GM19467 (cell line): ENCODE measurements at regions not wholly inside any gene's neighbourhood (a gene's known extent, or its start where the extent isn't known, plus 50 kb on each side); places are given as distances from the start of the nearest gene placed in this dataset.
A peak's percentile ranks its signal among the peaks of the same experiment; 100 is the strongest.

Experiments used
- ATAC-seq: cut with Tn5 transposase; IDR thresholded peaks from one replicate; pipeline ENCODE4 v1.9.1; 2021; ENCODE audit warnings: mild to moderate bottlenecking, moderate library complexity; ENCODE audit not compliant: unreplicated experiment

- ATAC-seq, result no peak
Observed at GRCh38 chr4:152269448-152270191, 266.3 kb downstream of the FBXW7 start.

- ATAC-seq, result no peak
Observed at GRCh38 chr4:152267811-152268210, 268.1 kb downstream of the FBXW7 start.

GRCh38 chr4:152266831-152267480 is 268.9 kb downstream of the FBXW7 start:
- no peak for ATAC-seq

GRCh38 chr4:152265149-152265621 is 270.7 kb downstream of the FBXW7 start:
- ATAC-seq, result no peak

GRCh38 chr4:152264106-152264505 is 271.8 kb downstream of the FBXW7 start:
- ATAC-seq, result no peak

GRCh38 chr4:152259866-152260265 is 276.0 kb downstream of the FBXW7 start:
- ATAC-seq, result no peak

- ATAC-seq, result no peak
Observed at GRCh38 chr4:152258804-152259708, 276.8 kb downstream of the FBXW7 start.

GRCh38 chr4:152258391-152258790 is 277.5 kb downstream of the FBXW7 start:
- ATAC-seq, result no peak

GRCh38 chr4:152257601-152258066 is 278.3 kb downstream of the FBXW7 start:
- no peak for ATAC-seq

- no peak for ATAC-seq
Observed at GRCh38 chr4:152256996-152257395, 278.9 kb downstream of the FBXW7 start.

GRCh38 chr4:152255437-152255836 is 280.5 kb downstream of the FBXW7 start:
- ATAC-seq, result peak; percentile 87

GRCh38 chr4:152248347-152248746 is 287.5 kb downstream of the FBXW7 start:
- no peak for ATAC-seq

- no peak for ATAC-seq
Observed at GRCh38 chr4:152247271-152247975, 288.5 kb downstream of the FBXW7 start.

GRCh38 chr4:152246659-152247058 is 289.2 kb downstream of the FBXW7 start:
- no peak for ATAC-seq

GRCh38 chr4:152245680-152246079 is 290.2 kb downstream of the FBXW7 start:
- no peak for ATAC-seq

GRCh38 chr4:152244659-152245058 is 291.2 kb downstream of the FBXW7 start:
- no peak for ATAC-seq

- ATAC-seq, result no peak
Observed at GRCh38 chr4:152243896-152244595, 291.8 kb downstream of the FBXW7 start.

- ATAC-seq, result no peak
Observed at GRCh38 chr4:152243206-152243605, 292.7 kb downstream of the FBXW7 start.

- ATAC-seq, result no peak
Observed at GRCh38 chr4:152240232-152240631, 295.7 kb downstream of the FBXW7 start.

GRCh38 chr4:152239216-152239615 is 296.7 kb downstream of the FBXW7 start:
- no peak for ATAC-seq
